ENCODE measurements at regions not wholly inside any gene's neighbourhood (a gene's known extent, or its start where the extent isn't known, plus 50 kb on each side); places are given as distances from the start of the nearest gene placed in this dataset.

GRCh38 chr11:29200791-29201562, 815.9 kb downstream of the KCNA4 start:
- DNase-seq (no peak), ATAC-seq (ENCODE audit: insufficient read depth, low read depth) (no peak)
- no peak overlapping the region for H3K4me3 ChIP-seq (ENCODE audit: low read depth in 1 of 2, low read length in 2 of 2)
- no peaks in the 10 kb centered on the region for H3K79me2 ChIP-seq (ENCODE audit: insufficient read depth, low read length)
- no peaks in the 10 kb centered on the region for H3K27me3 ChIP-seq (ENCODE audit: insufficient read depth, low read length, poor library complexity)
- H3K9ac ChIP-seq (ENCODE audit: low read depth, low read length), result no peak overlapping the region
- H3K4me1 ChIP-seq (ENCODE audit: insufficient read depth, low read length), result no peaks in the 10 kb centered on the region
- H2AFZ ChIP-seq (ENCODE audit: low read depth, low read length), result no peak overlapping the region
- no peak overlapping the region for H3K4me2 ChIP-seq (ENCODE audit: insufficient read depth, low read length)
- no peak for TF ChIP-seq CTCF (IDR thresholded peaks at IDR 0.05; ENCODE audit: borderline replicate concordance, extremely low read depth, low read length, poor library complexity, severe bottlenecking)
- no peaks in the 10 kb centered on the region for H3K9me3 ChIP-seq (ENCODE audit: insufficient read depth, low read length, severe bottlenecking)
- no peaks in the 10 kb centered on the region for H3K36me3 ChIP-seq (ENCODE audit: insufficient read depth, low read length)
- no peaks in the 10 kb centered on the region for H4K20me1 ChIP-seq (ENCODE audit: insufficient read depth, low read length)
- H3K27ac ChIP-seq (ENCODE audit: low read length), result no peak overlapping the region

- Histone ChIP-seq H3K27me3 (ENCODE audit: insufficient read depth, low read length, poor library complexity) (no peaks in the 10 kb centered on the region), H3K4me3 (ENCODE audit: low read depth in 1 of 2, low read length in 2 of 2) (no peak overlapping the region), H3K9ac (ENCODE audit: low read depth, low read length) (no peak overlapping the region), H3K4me2 (ENCODE audit: insufficient read depth, low read length) (no peak overlapping the region), H2AFZ (ENCODE audit: low read depth, low read length) (no peak overlapping the region), H3K36me3 (ENCODE audit: insufficient read depth, low read length) (no peaks in the 10 kb centered on the region), H3K27ac (ENCODE audit: low read length) (no peak overlapping the region), H3K9me3 (ENCODE audit: insufficient read depth, low read length, severe bottlenecking) (no peaks in the 10 kb centered on the region), H3K4me1 (ENCODE audit: insufficient read depth, low read length) (no peaks in the 10 kb centered on the region), H3K79me2 (ENCODE audit: insufficient read depth, low read length) (no peaks in the 10 kb centered on the region), H4K20me1 (ENCODE audit: insufficient read depth, low read length) (no peaks in the 10 kb centered on the region)
- no peak for ATAC-seq (ENCODE audit: insufficient read depth, low read depth)
- DNase-seq, result no peak
- TF ChIP-seq EZH2 (IDR thresholded peaks at IDR 0.05; ENCODE audit: borderline replicate concordance, low read depth, low read length, severe bottlenecking) (no peak), CTCF (IDR thresholded peaks at IDR 0.05; ENCODE audit: borderline replicate concordance, extremely low read depth, low read length, poor library complexity, severe bottlenecking) (no peak)
These were observed 826.5 kb downstream of the KCNA4 start for GRCh38 chr11:29190313-29190712.

- no peak for ATAC-seq (ENCODE audit: insufficient read depth, low read depth)
- no peaks in the 10 kb centered on the region for H3K79me2 ChIP-seq (ENCODE audit: insufficient read depth, low read length)
- no peaks in the 10 kb centered on the region for H3K9me3 ChIP-seq (ENCODE audit: insufficient read depth, low read length, severe bottlenecking)
- no peak overlapping the region for H2AFZ ChIP-seq (ENCODE audit: low read depth, low read length)
- H3K27ac ChIP-seq (ENCODE audit: low read length), result no peak overlapping the region
- no peak for TF ChIP-seq CTCF (IDR thresholded peaks at IDR 0.05; ENCODE audit: borderline replicate concordance, extremely low read depth, low read length, poor library complexity, severe bottlenecking)
- H3K4me2 ChIP-seq (ENCODE audit: insufficient read depth, low read length), result no peak overlapping the region
- no peaks in the 10 kb centered on the region for H3K27me3 ChIP-seq (ENCODE audit: insufficient read depth, low read length, poor library complexity)
- H3K4me1 ChIP-seq (ENCODE audit: insufficient read depth, low read length), result no peaks in the 10 kb centered on the region
- no peak overlapping the region for H3K4me3 ChIP-seq (ENCODE audit: low read depth in 1 of 2, low read length in 2 of 2)
- no peaks in the 10 kb centered on the region for H3K36me3 ChIP-seq (ENCODE audit: insufficient read depth, low read length)
- no peak for DNase-seq
- no peaks in the 10 kb centered on the region for H4K20me1 ChIP-seq (ENCODE audit: insufficient read depth, low read length)
- H3K9ac ChIP-seq (ENCODE audit: low read depth, low read length), result no peak overlapping the region
These were observed 829.6 kb downstream of the KCNA4 start for GRCh38 chr11:29187215-29187614.

Measured in DND-41 (cell line).